Neuronal stem cell (in vitro differentiated cells): ENCODE measurements at regions not wholly inside any gene's neighbourhood (a gene's known extent, or its start where the extent isn't known, plus 50 kb on each side); places are given as distances from the start of the nearest gene placed in this dataset.

ENCODE experiments used
- DNase-seq: peaks from one replicate; pipeline ENCODE4 v3.0.0-alpha.2; 2013; ENCODE audit warnings: low spot score
- H2AFZ ChIP-seq: one replicate; pipeline ENCODE4 v1.6.1; 2013; ENCODE audit warnings: mild to moderate bottlenecking, low read length, inconsistent platforms
- H2AK5ac ChIP-seq: 2 replicates; pipeline ENCODE4 v1.6.1; 2013; ENCODE audit warnings: low read depth, mild to moderate bottlenecking, inconsistent platforms, low read length, moderate library complexity, mixed read lengths
- H2BK120ac ChIP-seq: 2 replicates; pipeline ENCODE4 v1.6.1; 2013; ENCODE audit warnings: low read depth, mild to moderate bottlenecking, inconsistent platforms, low read length, moderate library complexity, mixed read lengths
- H2BK12ac ChIP-seq: one replicate; pipeline ENCODE4 v1.6.1; 2013; ENCODE audit warnings: low read length, inconsistent platforms
- H2BK15ac ChIP-seq: 2 replicates; pipeline ENCODE4 v1.6.1; 2013; ENCODE audit warnings: mild to moderate bottlenecking, low read length, inconsistent platforms, mixed read lengths
- H2BK5ac ChIP-seq: one replicate; pipeline ENCODE4 v1.6.1; 2013; ENCODE audit warnings: inconsistent platforms, mild to moderate bottlenecking, low read length, moderate library complexity
- H3K14ac ChIP-seq: one replicate; pipeline ENCODE4 v1.6.1; 2013; ENCODE audit warnings: low read length, inconsistent platforms
- H3K18ac ChIP-seq: 2 replicates; pipeline ENCODE4 v1.6.1; 2013; ENCODE audit warnings: low read length, inconsistent platforms
- H3K23ac ChIP-seq: 2 replicates; pipeline ENCODE4 v1.6.1; 2013; ENCODE audit warnings: low read depth, mild to moderate bottlenecking, mixed read lengths, low read length, inconsistent platforms; ENCODE audit not compliant: poor library complexity
- H3K27ac ChIP-seq: replicated peaks from 3 replicates; pipeline ENCODE4 v1.5.1; 2013; ENCODE audit warnings: low read length, inconsistent platforms
- H3K27me3 ChIP-seq, 3 experiments: 2 replicates each; pipeline ENCODE4 v1.6.1; 2013; ENCODE audit warnings: low read length in 3 of 3, mild to moderate bottlenecking in 2 of 3, inconsistent platforms in 1 of 3, low read depth in 1 of 3, mixed read lengths in 1 of 3, moderate library complexity in 1 of 3; ENCODE audit not compliant: control insufficient read depth in 3 of 3, insufficient read depth in 3 of 3
- H3K36me3 ChIP-seq, 2 donors: replicated peaks in 1 of 2; 2 replicates each; pipeline ENCODE4 v1.6.1; 2013; ENCODE audit warnings: low read length in 2 of 2; ENCODE audit not compliant: control insufficient read depth in 2 of 2, insufficient read depth in 2 of 2
- H3K4ac ChIP-seq: 2 replicates; pipeline ENCODE4 v1.6.1; 2013; ENCODE audit warnings: inconsistent platforms, mild to moderate bottlenecking, low read length, moderate library complexity
- H3K4me1 ChIP-seq, 2 donors: 1 replicate in 1 of 2; 2 replicates in 1 of 2; pipeline ENCODE4 v1.6.1; 2013; ENCODE audit warnings: low read length in 2 of 2, low read depth in 1 of 2; ENCODE audit not compliant: control insufficient read depth in 2 of 2, insufficient read depth in 1 of 2
- H3K4me2 ChIP-seq: one replicate; pipeline ENCODE4 v1.6.1; 2013; ENCODE audit warnings: mild to moderate bottlenecking, low read length, inconsistent platforms; ENCODE audit not compliant: insufficient read depth, poor library complexity, severe bottlenecking
- H3K4me3 ChIP-seq, 2 donors: 2 replicates each; pipeline ENCODE4 v1.5.1; 2013; ENCODE audit warnings: low read length in 2 of 2, mild to moderate bottlenecking in 2 of 2, inconsistent platforms in 1 of 2, moderate library complexity in 1 of 2
- H3K79me1 ChIP-seq: one replicate; pipeline ENCODE4 v1.6.1; 2013; ENCODE audit warnings: low read depth, mild to moderate bottlenecking, inconsistent platforms, low read length, moderate library complexity
- H3K9ac ChIP-seq: one replicate; pipeline ENCODE4 v1.6.1; 2013; ENCODE audit warnings: mild to moderate bottlenecking, low read depth, low read length, inconsistent platforms; ENCODE audit not compliant: poor library complexity
- H3K9me3 ChIP-seq, 2 donors: replicated peaks in 1 of 2; 2 replicates each; pipeline versions ENCODE3 to v1.6.1; 2013; ENCODE audit warnings: low read length in 2 of 2, mild to moderate bottlenecking in 2 of 2, inconsistent platforms in 1 of 2, low read depth in 1 of 2, mixed read lengths in 1 of 2, moderate library complexity in 1 of 2; ENCODE audit not compliant: control insufficient read depth in 2 of 2, insufficient read depth in 1 of 2
- H4K8ac ChIP-seq: one replicate; pipeline ENCODE4 v1.6.1; 2013; ENCODE audit warnings: low read depth, mild to moderate bottlenecking, inconsistent platforms, low read length, moderate library complexity
- H4K91ac ChIP-seq: one replicate; pipeline ENCODE4 v1.6.1; 2013; ENCODE audit warnings: low read length, low read depth, mild to moderate bottlenecking, inconsistent platforms; ENCODE audit not compliant: poor library complexity
- WGBS, 2 donors: extraction: QIAGEN DNeasy Blood & Tissue Kit; methylation state at CpG; one replicate each; pipeline ENCODE4 v1.1.7; 2013; ENCODE audit warnings: missing lambda C conversion rate in 2 of 2, mixed read lengths in 1 of 2; ENCODE audit not compliant: insufficient read length in 2 of 2, insufficient replicate concordance in 1 of 2; ENCODE audit errors: extremely low coverage in 2 of 2; 5-methylcytosine and 5-hydroxymethylcytosine counted together

GRCh38 chr14:42731480-42731879, 1124.8 kb downstream of the LRFN5 start:
- Histone ChIP-seq H2AFZ (no peak overlapping the region), H3K14ac (no peak overlapping the region), H2BK15ac (no peak overlapping the region), H3K9me3 (no peaks in the 10 kb centered on the region), H3K27ac (no peak overlapping the region), H3K18ac (no peak overlapping the region), H2BK5ac (no peak overlapping the region), H3K36me3 (no peaks in the 10 kb centered on the region), H4K91ac (no peak overlapping the region), H2AK5ac (no peak overlapping the region), H3K4me3 (no peak overlapping the region), H3K4me1 (no peaks in the 10 kb centered on the region), H3K4me2 (no peak overlapping the region), H3K27me3 (no peaks in the 10 kb centered on the region), H3K4ac (no peak overlapping the region), H2BK120ac (no peak overlapping the region), H2BK12ac (no peak overlapping the region), H4K8ac (no peak overlapping the region), H3K23ac (no peak overlapping the region), H3K9ac (no peak overlapping the region), H3K79me1 (no peaks in the 10 kb centered on the region)
- no CpG with 5 or more reads among the region's 2 CpGs for WGBS, 2 donors
- no peak for DNase-seq

DNA sequence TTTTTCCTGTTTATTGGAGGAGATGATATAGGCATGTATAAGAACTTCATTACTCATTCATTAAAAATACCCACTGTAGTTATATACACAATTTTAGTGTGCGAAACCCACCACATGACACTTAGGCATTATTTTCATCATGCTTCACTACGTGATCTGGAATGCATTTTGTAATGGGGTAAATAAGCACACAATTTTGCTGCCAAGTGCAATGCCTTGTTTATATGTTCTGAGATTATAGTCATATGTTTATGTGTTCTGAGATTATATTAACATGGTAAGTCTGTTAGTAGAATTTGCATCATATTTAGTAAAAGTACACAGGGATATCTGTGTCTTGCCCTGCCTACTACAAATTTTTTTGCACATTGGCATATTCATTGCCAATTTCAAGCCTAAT, 1123.0 kb downstream of the LRFN5 start:
- H3K4ac ChIP-seq, result no peak overlapping the region
- H3K14ac ChIP-seq, result no peak overlapping the region
- H2BK12ac ChIP-seq, result no peak overlapping the region
- H3K79me1 ChIP-seq, result no peaks in the 10 kb centered on the region
- H4K8ac ChIP-seq, result no peak overlapping the region
- H3K4me3 ChIP-seq, result no peak overlapping the region
- no peak overlapping the region for H3K18ac ChIP-seq
- no peaks in the 10 kb centered on the region for H3K27me3 ChIP-seq
- no peak overlapping the region for H2AFZ ChIP-seq
- H2BK15ac ChIP-seq, result no peak overlapping the region
- WGBS, 2 donors, result no CpG with 5 or more reads among the region's 2 CpGs
- H2BK5ac ChIP-seq, result no peak overlapping the region
- no peaks in the 10 kb centered on the region for H3K9me3 ChIP-seq
- no peaks in the 10 kb centered on the region for H3K36me3 ChIP-seq
- H2BK120ac ChIP-seq, result no peak overlapping the region
- H3K4me1 ChIP-seq, result no peaks in the 10 kb centered on the region
- H3K4me2 ChIP-seq, result no peak overlapping the region
- no peak overlapping the region for H3K9ac ChIP-seq
- H2AK5ac ChIP-seq, result no peak overlapping the region
- DNase-seq, result no peak
- no peak overlapping the region for H3K23ac ChIP-seq
- no peak overlapping the region for H4K91ac ChIP-seq
- H3K27ac ChIP-seq, result no peak overlapping the region

DNA sequence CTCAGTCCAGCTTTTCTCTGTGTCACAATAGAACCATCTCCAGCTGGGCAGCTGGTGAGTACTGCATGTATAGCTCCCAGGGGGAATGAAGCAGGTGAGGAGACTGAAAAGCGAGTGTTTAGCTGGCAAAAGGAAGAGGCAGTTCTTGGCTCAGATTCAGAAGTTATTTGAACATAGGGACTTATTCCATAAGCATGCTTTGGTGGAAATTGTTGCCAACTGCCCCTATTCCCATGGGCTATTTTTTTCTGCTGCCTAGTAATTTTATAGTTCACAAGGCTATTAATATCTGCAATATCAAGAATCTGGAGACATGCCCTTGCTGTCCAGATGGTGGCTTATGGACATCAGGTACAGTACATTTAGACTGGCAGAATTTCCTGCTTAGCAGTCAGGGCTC, 1112.7 kb downstream of the LRFN5 start:
- H3K4me2 ChIP-seq, result no peak overlapping the region
- H2BK12ac ChIP-seq, result no peak overlapping the region
- no peaks in the 10 kb centered on the region for H3K9me3 ChIP-seq
- H4K8ac ChIP-seq, result no peak overlapping the region
- H2BK15ac ChIP-seq, result no peak overlapping the region
- no peak overlapping the region for H2AFZ ChIP-seq
- no peak overlapping the region for H3K4me3 ChIP-seq
- H3K4ac ChIP-seq, result no peak overlapping the region
- H2AK5ac ChIP-seq, result no peak overlapping the region
- no peak overlapping the region for H2BK5ac ChIP-seq
- no peak overlapping the region for H3K27ac ChIP-seq
- H3K14ac ChIP-seq, result no peak overlapping the region
- no peak overlapping the region for H4K91ac ChIP-seq
- WGBS, 2 donors, result no CpG with 5 or more reads among the region's 1 CpG
- no peaks in the 10 kb centered on the region for H3K27me3 ChIP-seq
- no peak overlapping the region for H2BK120ac ChIP-seq
- H3K79me1 ChIP-seq, result no peaks in the 10 kb centered on the region
- no peaks in the 10 kb centered on the region for H3K4me1 ChIP-seq
- DNase-seq, result no peak
- no peak overlapping the region for H3K18ac ChIP-seq
- no peaks in the 10 kb centered on the region for H3K36me3 ChIP-seq
- H3K9ac ChIP-seq, result no peak overlapping the region
- no peak overlapping the region for H3K23ac ChIP-seq

GRCh38 chr14:42715316-42715715, 1108.6 kb downstream of the LRFN5 start:
- no peak overlapping the region for H3K4me2 ChIP-seq
- no peaks in the 10 kb centered on the region for H3K79me1 ChIP-seq
- H3K23ac ChIP-seq, result no peak overlapping the region
- no peaks in the 10 kb centered on the region for H3K27me3 ChIP-seq
- H2BK12ac ChIP-seq, result no peak overlapping the region
- H3K9me3 ChIP-seq, result no peaks in the 10 kb centered on the region
- no peak overlapping the region for H3K4me3 ChIP-seq
- no peak overlapping the region for H2BK15ac ChIP-seq
- H2AFZ ChIP-seq, result no peak overlapping the region
- no peak overlapping the region for H3K27ac ChIP-seq
- DNase-seq, result no peak
- H2AK5ac ChIP-seq, result no peak overlapping the region
- H3K9ac ChIP-seq, result no peak overlapping the region
- H4K91ac ChIP-seq, result no peak overlapping the region
- H2BK120ac ChIP-seq, result no peak overlapping the region
- no peaks in the 10 kb centered on the region for H3K36me3 ChIP-seq
- H4K8ac ChIP-seq, result no peak overlapping the region
- H3K4me1 ChIP-seq, result no peaks in the 10 kb centered on the region
- H2BK5ac ChIP-seq, result no peak overlapping the region
- no peak overlapping the region for H3K18ac ChIP-seq
- H3K4ac ChIP-seq, result no peak overlapping the region
- WGBS, 2 donors, result no CpG with 5 or more reads among the region's 2 CpGs
- no peak overlapping the region for H3K14ac ChIP-seq
